Activated CD4-positive, CD25-positive, alpha-beta regulatory T cell (primary cell): ENCODE measurements at regions not wholly inside any gene's neighbourhood (a gene's known extent, or its start where the extent isn't known, plus 50 kb on each side); places are given as distances from the start of the nearest gene placed in this dataset.

Experiments
- DNase-seq, 4 experiments: peaks; one replicate each; lab custom pipeline; 2025; lab: John Stamatoyannopoulos, UW

- no peak for DNase-seq
Measured at GRCh38 chr16:85473323-85473722, 139.8 kb upstream of the GSE1 start.

- no peak for DNase-seq
Measured at GRCh38 chr16:85473909-85474620, 139.1 kb upstream of the GSE1 start.

- no peak for DNase-seq
Measured at GRCh38 chr16:85474621-85475217, 138.4 kb upstream of the GSE1 start.

DNA sequence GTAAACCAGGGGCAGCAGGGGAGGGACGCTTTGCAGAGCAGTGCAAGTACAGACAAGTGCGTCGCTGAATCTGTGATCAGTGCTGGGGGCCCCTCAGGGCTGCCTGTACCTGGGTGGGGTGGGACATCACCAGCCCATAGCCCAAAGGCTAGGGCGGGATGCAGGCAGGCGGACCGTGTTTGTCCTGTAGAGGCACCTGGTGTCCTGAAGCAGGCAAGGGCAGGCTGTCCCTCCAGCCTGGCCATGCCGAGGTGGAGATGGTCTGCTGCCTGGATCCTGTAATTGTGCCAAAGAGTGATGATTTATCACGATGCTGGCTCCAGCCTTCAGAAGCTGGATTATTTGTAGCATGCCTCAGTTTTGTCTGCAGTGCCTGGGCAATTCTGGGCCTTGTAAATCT lies 137.9 kb upstream of the GSE1 start:
- DNase-seq: no peak

- no peak for DNase-seq
Measured at GRCh38 chr16:85475691-85476300, 137.3 kb upstream of the GSE1 start.

DNA sequence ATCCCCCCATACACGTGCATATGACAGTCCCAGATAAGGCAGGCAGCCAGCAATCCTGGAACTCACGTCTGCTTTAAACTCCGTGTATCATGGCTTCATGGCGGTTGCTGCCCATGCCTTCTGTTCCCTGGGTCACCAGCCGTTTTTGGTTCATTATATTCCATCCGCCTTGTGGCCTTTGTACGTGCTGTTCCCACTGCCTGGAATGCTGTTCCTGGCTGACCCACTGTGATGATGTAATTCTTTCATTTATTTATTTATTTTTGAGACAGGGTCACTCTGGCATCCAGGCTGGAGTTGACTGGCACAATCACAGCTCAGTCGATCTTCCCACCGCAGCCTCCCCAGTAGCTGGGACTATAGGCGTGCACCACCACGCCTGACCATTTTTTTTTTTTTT lies 136.7 kb upstream of the GSE1 start:
- DNase-seq: no peak

GRCh38 chr16:85477801-85478363 lies 135.2 kb upstream of the GSE1 start:
- DNase-seq: no peak

- no peak for DNase-seq
Measured at GRCh38 chr16:85479972-85480726, 133.0 kb upstream of the GSE1 start.

- no peak for DNase-seq
Measured at GRCh38 chr16:85480727-85481101, 132.4 kb upstream of the GSE1 start.

DNA sequence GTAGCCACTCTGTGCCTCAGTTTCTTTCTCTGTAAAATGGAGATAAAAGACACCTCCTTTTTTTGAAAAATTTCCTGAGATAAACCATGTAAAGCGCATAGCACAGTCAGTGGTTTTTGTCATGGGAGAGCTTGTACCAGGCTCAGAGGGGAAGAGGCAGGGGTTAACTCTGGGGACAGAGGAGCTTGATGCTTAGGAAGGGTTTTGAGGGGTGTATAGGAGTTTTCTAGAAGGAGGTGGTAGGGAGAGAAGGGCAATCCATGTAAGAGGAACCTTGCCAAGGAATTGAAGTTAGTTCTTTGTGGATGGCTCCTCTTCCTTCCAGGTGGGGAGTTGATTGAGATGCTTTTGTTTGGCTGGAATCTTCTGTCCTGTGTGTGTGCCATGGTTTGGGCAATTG lies 131.9 kb upstream of the GSE1 start:
- DNase-seq: no peak

- no peak for DNase-seq
Measured at GRCh38 chr16:85481738-85482137, 131.4 kb upstream of the GSE1 start.

DNA sequence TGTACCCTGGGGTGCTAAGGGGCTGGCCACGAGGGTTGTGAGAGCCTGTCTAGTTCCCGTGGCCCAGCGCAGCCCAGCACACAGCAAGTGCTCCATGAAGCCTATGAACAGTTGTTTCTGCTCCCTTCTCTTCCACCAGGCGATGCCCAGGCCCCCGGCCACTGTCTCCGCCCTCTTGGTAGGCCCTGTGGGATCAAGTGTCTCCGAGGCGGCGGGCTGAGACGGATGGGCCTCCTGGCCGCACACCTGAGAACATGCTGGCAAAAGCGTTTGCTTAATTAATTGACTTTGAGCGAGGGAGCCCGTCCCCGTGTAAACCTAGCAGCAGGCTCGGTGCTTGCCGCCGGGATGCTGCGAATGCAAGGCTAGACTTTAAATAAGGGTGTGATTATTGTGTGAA lies 129.7 kb upstream of the GSE1 start:
- no peak for DNase-seq

DNA sequence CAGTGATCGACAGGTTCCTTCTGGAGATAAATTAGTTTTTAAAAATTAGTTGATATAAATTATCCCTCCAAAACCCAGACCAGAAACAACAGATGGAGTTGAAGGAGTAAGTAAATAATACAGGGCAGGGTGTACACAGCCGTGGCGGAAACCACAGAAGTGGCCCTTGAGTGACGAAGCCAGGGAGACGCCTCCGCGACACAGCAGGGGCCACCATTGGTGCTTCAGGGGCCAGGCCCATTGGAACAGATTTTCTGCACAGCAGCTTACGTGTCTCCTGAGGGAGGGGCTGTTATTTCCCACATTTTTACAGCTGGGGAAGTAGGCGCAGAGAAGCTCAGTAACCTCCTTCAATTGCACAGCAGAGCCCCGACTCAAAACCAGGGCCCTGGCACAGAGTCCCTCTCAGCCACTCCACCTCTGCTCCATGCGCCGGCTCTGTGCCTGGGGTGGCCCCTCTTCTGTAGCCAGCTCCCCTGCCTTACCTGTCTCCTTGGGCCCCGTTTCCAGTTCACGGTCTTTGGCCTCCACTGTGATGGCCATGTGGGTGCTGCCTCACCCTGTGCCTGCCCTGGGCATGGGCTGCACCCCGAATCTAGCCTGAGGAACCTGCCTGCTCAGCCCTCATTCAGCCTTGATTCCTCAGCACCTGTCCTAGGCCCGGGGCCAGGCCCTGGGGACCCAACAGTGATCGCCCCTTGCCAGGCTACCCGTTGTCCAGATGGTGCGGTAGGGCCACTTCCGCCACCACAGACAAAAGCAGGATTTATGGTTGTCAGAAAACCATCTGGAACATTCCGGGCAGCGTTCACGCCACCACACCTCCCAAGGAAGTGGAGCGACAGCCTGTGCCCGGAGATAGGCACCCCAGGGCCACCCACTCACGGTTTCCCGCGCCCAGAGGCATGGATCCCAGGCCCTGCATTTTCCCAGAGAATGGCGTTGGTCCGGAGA lies 128.5 kb upstream of the GSE1 start:
- no peak for DNase-seq

- DNase-seq: no peak
Measured at GRCh38 chr16:85485379-85485778, 127.7 kb upstream of the GSE1 start.

DNA sequence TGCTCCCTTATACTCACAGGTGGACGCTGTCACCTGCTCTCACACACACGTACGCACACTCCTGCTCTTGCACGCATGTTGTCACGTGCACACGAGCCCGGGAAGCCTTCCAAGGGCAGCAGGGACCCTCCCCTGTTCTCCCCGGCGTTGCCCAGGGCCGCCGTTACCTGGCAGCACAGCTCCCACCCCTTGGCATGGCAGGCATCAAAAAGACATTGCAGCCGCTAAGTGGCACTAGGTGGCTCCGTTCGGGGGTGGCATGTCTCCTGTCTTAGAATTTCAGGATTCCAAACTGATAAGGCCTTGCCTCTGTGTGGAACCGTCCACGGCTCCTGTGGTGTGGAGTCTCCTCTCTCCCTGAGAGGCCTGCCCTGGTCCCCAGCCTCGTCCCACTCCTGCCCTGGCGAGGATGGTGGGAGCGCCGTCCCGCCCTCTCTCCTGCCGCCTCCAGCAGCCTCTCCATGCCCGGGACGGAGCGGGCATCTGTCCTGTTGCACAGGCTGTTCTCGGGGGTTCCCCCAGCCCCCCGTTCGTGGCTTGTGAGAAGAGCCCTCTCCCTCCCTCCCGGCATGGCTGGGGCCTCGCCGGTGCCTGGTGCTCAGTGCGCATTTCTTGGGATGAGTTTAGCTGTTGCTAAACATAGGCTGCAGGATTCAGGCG lies 126.7 kb upstream of the GSE1 start:
- DNase-seq: no peak

DNA sequence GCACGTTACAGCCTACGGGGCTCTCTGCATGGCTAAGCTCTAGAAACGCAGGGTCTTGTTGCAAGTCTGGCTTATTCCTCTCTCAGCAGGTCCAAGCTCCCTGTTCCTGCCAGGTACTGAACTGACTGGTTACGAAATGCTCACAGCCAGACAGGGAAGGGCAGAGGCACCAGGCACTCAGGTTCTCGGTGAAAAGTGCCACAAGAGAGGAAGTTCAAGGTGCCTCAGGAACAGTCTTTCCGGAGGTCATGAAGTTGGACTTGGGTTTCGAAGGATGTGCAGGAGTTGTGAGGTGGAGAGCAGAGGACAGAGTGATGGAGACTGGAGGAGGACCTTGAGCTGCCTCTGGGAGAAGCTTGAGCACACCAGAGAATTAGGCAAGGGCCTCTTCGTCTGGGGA lies 124.7 kb upstream of the GSE1 start:
- no peak for DNase-seq

DNA sequence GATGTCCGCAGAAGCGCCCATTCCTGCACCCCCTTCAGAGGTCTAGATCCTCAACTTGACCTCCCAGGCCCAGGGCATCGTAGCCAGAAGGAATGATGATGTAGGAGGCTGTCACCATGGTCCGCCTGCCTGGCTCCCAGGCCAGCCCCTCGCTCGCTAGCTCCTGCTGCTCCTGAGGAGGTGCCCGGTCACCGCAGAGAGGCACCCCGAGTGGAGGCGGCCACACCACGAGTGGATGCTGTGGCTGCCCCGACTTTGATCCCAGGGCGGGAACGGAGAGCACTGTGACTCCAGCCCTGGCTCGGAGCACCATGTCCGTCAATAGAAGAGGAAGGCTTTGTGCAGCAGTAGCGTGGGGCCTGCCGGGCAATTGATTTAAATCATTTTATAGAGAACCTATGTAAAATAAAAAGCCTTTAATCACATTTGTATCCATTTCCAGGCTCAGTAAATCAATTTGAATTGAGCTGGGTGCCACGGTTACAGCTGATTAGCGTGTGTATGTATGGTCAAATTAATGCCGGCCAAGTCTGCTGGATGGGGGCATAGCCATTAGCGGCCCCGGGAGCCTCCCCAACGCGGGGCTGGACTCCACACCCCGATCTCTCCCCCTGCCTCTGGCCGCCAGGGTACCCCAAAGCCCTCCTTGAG lies 122.6 kb upstream of the GSE1 start:
- no peak for DNase-seq

- no peak for DNase-seq
Measured at GRCh38 chr16:85491058-85491771, 121.9 kb upstream of the GSE1 start.

GRCh38 chr16:85491798-85492294 lies 121.3 kb upstream of the GSE1 start:
- no peak for DNase-seq
